ENCODE measurements at regions not wholly inside any gene's neighbourhood (a gene's known extent, or its start where the extent isn't known, plus 50 kb on each side); places are given as distances from the start of the nearest gene placed in this dataset.

DNA sequence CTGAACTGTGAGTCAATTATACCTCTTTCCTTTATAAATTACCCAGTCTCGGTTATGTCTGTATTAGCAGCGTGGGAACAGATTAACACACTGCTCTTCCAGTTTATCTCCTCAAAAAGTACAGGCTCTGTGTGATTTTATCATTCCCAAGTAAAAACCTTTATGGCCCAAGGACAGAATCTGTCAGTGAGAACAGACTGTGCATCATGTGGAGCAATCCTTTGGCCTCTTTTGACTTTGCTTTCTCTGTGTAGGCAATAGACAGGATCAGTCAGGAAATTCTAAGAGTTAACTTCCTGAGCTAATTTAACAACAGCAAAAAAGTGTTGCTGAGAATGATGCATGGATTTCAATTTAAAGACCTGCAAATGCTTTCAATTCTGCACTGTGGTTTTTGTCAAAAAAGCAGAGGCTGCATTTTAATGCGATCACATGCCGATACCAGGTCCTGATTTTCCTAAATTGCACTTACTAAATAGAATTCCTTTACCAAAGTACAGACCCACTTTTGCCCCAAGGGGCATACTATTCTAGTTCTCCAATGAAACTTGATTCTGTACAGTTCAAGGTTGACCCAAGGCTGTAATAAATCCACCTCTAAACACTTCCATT is 246.7 kb upstream of the MARCKS start:
- H3K4me1 ChIP-seq = peaks cover 0 to 7% (median 1%) of the 10 kb centered on the region in 4 donors
- no peak for ATAC-seq (ENCODE audit: low FRiP score in 2 of 2)
- no peak for DNase-seq
- H3K27me3 ChIP-seq = no peaks in the 10 kb centered on the region
- TF ChIP-seq EP300 (IDR thresholded peaks at IDR 0.05) (no peak), POLR2A (IDR thresholded peaks at IDR 0.05) (no peak), POLR2AphosphoS5 (IDR thresholded peaks at IDR 0.05) (no peak)
- TF ChIP-seq, protein P1, sequence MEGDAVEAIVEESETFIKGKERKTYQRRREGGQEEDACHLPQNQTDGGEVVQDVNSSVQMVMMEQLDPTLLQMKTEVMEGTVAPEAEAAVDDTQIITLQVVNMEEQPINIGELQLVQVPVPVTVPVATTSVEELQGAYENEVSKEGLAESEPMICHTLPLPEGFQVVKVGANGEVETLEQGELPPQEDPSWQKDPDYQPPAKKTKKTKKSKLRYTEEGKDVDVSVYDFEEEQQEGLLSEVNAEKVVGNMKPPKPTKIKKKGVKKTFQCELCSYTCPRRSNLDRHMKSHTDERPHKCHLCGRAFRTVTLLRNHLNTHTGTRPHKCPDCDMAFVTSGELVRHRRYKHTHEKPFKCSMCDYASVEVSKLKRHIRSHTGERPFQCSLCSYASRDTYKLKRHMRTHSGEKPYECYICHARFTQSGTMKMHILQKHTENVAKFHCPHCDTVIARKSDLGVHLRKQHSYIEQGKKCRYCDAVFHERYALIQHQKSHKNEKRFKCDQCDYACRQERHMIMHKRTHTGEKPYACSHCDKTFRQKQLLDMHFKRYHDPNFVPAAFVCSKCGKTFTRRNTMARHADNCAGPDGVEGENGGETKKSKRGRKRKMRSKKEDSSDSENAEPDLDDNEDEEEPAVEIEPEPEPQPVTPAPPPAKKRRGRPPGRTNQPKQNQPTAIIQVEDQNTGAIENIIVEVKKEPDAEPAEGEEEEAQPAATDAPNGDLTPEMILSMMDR (IDR thresholded peaks at IDR 0.05) = no peak
- 85 to 90% methylated on average over 4 of the region's 4 CpGs for WGBS, 2 donors
- no peaks in the 10 kb centered on the region for H3K36me3 ChIP-seq
- no peak overlapping the region for H3K4me3 ChIP-seq
- H3K9me3 ChIP-seq = peaks cover 0 to 3% (median 0%) of the 10 kb centered on the region in 4 donors
- H3K27ac ChIP-seq = no peak overlapping the region

DNA sequence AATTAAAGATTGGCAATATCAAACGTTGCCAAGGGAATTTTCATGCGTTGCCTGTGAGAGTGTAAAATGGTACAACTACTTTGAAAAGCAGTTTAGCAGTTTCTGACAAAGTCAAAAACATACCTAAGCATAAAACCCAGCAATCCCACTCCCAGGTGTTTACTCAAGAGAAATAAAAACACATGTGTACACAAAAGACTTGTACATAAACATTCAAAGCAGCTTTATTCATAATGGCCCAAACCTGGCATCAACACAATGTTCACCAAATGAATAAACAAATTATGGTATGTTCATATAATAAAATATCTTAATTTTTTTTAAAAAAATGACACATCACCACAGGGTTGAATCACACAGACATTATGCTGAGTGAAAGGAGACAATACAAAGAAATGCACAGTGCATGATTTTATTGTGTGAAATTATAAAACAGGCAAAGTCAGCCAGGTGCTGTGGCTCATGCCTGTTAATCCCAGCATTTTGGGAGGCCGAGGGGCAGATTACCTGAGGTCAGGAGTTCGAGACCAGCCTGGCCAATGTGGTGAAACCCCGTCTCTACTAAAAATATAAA is 240.4 kb upstream of the MARCKS start:
- H3K4me3 ChIP-seq = no peak overlapping the region
- no peak for DNase-seq
- H3K4me1 ChIP-seq = peaks cover 0 to under 1% (median 0%) of the 10 kb centered on the region in 4 donors
- no peak for ATAC-seq (ENCODE audit: low FRiP score in 2 of 2)
- peaks cover 0 to 3% (median 0%) of the 10 kb centered on the region in 4 donors for H3K9me3 ChIP-seq
- no peaks in the 10 kb centered on the region for H3K36me3 ChIP-seq
- H3K27me3 ChIP-seq = no peaks in the 10 kb centered on the region
- no peak overlapping the region for H3K27ac ChIP-seq
- no peak for TF ChIP-seq EP300 (IDR thresholded peaks at IDR 0.05)
- TF ChIP-seq, protein P1 (IDR thresholded peaks at IDR 0.05) = no peak
- no peak for TF ChIP-seq POLR2A (IDR thresholded peaks at IDR 0.05)
- TF ChIP-seq POLR2AphosphoS5 (IDR thresholded peaks at IDR 0.05) = no peak
- 85 to 92% methylated on average over 5 of the region's 5 CpGs for WGBS, 2 donors

DNA sequence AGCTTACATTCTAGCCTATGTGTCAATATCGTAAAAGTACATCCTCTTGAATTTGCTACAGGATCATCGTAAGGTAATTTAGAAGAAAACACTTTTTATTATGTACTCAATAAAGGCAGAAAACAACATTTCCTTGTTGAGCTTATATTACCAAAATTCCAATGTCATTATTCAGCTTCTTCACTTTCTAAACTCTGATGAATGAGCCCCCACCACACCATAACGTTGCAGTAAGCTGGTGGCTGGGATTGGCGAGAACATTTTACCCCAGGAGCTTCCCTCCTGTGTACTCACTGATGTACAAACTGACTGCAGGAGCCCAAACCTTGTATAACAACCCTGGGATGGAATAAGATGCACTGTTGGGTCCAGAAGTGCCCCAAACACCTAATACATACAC is 238.1 kb upstream of the MARCKS start:
- no peak for DNase-seq
- H3K36me3 ChIP-seq = no peaks in the 10 kb centered on the region
- WGBS, 2 donors = 82 to 91% methylated on average over 4 of the region's 4 CpGs
- no peak overlapping the region for H3K4me3 ChIP-seq
- H3K4me1 ChIP-seq = no peaks in the 10 kb centered on the region
- no peak for ATAC-seq (ENCODE audit: low FRiP score in 2 of 2)
- TF ChIP-seq POLR2A (IDR thresholded peaks at IDR 0.05) = no peak
- no peak for TF ChIP-seq POLR2AphosphoS5 (IDR thresholded peaks at IDR 0.05)
- TF ChIP-seq, protein P1 (IDR thresholded peaks at IDR 0.05) = no peak
- TF ChIP-seq EP300 (IDR thresholded peaks at IDR 0.05) = no peak
- no peaks in the 10 kb centered on the region for H3K27me3 ChIP-seq
- no peak overlapping the region for H3K27ac ChIP-seq
- no peaks in the 10 kb centered on the region for H3K9me3 ChIP-seq

DNA sequence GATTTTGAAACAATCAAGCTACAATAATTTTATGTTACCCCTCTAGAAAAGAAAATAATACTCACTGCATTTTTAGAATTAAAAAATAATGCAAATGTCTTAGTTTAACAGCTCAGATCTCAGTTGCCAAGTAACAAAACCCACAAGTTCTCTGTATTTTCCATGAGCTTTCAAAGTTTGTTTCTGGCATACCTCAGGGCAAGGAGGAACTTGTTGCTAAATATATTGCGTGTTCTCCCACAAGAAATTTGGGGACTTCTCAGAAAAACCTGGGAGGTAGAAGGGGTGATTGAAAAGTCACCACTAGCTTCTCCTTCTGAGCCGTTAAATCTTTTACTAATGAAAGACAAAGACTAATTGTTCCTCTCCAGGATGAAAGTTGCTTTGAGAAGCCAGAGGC is 236.8 kb upstream of the MARCKS start:
- Histone ChIP-seq H3K27me3 (no peaks in the 10 kb centered on the region), H3K4me3 (no peak overlapping the region), H3K4me1 (no peaks in the 10 kb centered on the region), H3K36me3 (no peaks in the 10 kb centered on the region), H3K9me3 (no peaks in the 10 kb centered on the region), H3K27ac (no peak overlapping the region)
- DNase-seq (no peak), ATAC-seq (ENCODE audit: low FRiP score in 2 of 2) (no peak)
- TF ChIP-seq, protein P1 (IDR thresholded peaks at IDR 0.05) = no peak
- TF ChIP-seq POLR2A (IDR thresholded peaks at IDR 0.05) (no peak), EP300 (IDR thresholded peaks at IDR 0.05) (no peak), POLR2AphosphoS5 (IDR thresholded peaks at IDR 0.05) (no peak)
- 53 to 57% methylated on average over 2 of the region's 2 CpGs for WGBS, 2 donors

DNA sequence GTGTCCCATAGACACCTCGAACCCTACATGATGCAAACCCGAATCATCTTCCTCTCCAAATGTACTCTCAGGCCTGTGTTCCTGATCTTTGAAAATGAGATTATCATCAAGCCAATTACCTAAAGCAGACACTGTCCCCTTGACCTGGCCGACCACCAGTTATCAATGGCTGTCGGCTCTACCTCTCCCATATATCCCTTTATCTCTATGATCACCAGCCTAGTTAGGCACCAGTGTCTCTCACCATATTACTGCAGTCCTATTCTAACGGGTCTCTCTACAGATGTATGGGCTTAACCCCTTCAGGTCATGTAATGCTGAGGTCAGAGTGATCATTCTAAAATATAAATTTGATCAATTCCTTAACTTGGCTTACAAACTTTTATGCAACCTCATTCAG is 234.9 kb upstream of the MARCKS start:
- 70 to 94% methylated on average over 5 of the region's 5 CpGs for WGBS, 2 donors
- DNase-seq = no peak
- no peaks in the 10 kb centered on the region for H3K27me3 ChIP-seq
- H3K4me1 ChIP-seq = no peaks in the 10 kb centered on the region
- no peaks in the 10 kb centered on the region for H3K36me3 ChIP-seq
- no peak for ATAC-seq (ENCODE audit: low FRiP score in 2 of 2)
- H3K27ac ChIP-seq = no peak overlapping the region
- no peaks in the 10 kb centered on the region for H3K9me3 ChIP-seq
- TF ChIP-seq POLR2AphosphoS5 (IDR thresholded peaks at IDR 0.05) = no peak
- TF ChIP-seq, protein P1 (IDR thresholded peaks at IDR 0.05) = no peak
- TF ChIP-seq EP300 (IDR thresholded peaks at IDR 0.05) = no peak
- TF ChIP-seq POLR2A (IDR thresholded peaks at IDR 0.05) = no peak
- H3K4me3 ChIP-seq = no peak overlapping the region
